B cell (primary cell): ENCODE measurements at regions not wholly inside any gene's neighbourhood (a gene's known extent, or its start where the extent isn't known, plus 50 kb on each side); places are given as distances from the start of the nearest gene placed in this dataset.
"Not testable (repeated sequence)": the region's sequence is repeated elsewhere in the genome, so short reads cannot be mapped to it uniquely, and the experiment has no call there.

Source experiments
- ATAC-seq: fragments of 200-7000 bp; cut with Tn5 transposase; one replicate; pipeline ENCODE4 v1.10.0; 2021; ENCODE audit warnings: low read depth, mild to moderate bottlenecking, moderate number of reproducible peaks, moderate library complexity
- CTCF ChIA-PET: fragments of 350-600 bp; sonication (Branson Sonifier 250); formaldehyde crosslinking; loops from one replicate; lab custom pipeline; 2021; ENCODE audit warnings: antibody characterized with exemption, inconsistent platforms; lab: Charles Lee
- POLR2A ChIA-PET: fragments of 350-600 bp; sonication (Branson Sonifier 250); formaldehyde crosslinking; loops from one replicate; lab custom pipeline; 2021; ENCODE audit warnings: antibody characterized with exemption; lab: Charles Lee
- DNase-seq: peaks from one replicate; pipeline ENCODE4 v3.0.0; 2013
- H2AFZ ChIP-seq: 2 replicates; pipeline ENCODE4 v1.6.1; 2012; ENCODE audit warnings: mild to moderate bottlenecking, low read depth, low read length; ENCODE audit not compliant: insufficient read depth, poor library complexity, severe bottlenecking
- H3K27ac ChIP-seq, 2 donors: 1 replicate in 1 of 2; 2 replicates in 1 of 2; pipeline ENCODE4 v1.5.1; 2012 to 2013; ENCODE audit warnings: low read length in 2 of 2, mild to moderate bottlenecking in 2 of 2, moderate library complexity in 1 of 2
- H3K27me3 ChIP-seq, 4 experiments: fragments of 200-600 bp in 1 of 4; sonication (generic) in 1 of 4; replicated peaks in 1 of 4; 1 replicate in 2 of 4; 2 replicates in 2 of 4; pipeline versions ENCODE4 v1.6.1 to v1.7.0; 2013 to 2016; ENCODE audit warnings: low read length in 3 of 4, mild to moderate bottlenecking in 2 of 4, mixed read lengths in 1 of 4, moderate library complexity in 1 of 4; ENCODE audit not compliant: insufficient read depth in 4 of 4, control insufficient read depth in 3 of 4; ENCODE audit errors: control extremely low read depth in 1 of 4
- H3K36me3 ChIP-seq, 2 experiments: replicated peaks in 1 of 2; 1 replicate in 1 of 2; 2 replicates in 1 of 2; pipeline versions ENCODE4 v1.6.1 to v1.7.1; 2013; ENCODE audit warnings: low read length in 1 of 2; ENCODE audit not compliant: insufficient read depth in 2 of 2, control insufficient read depth in 1 of 2; ENCODE audit errors: control extremely low read depth in 1 of 2, extremely low read depth in 1 of 2
- H3K4me1 ChIP-seq, 2 donors: fragments of 200-600 bp in 1 of 2; sonication (generic) in 1 of 2; 1 replicate in 1 of 2; 2 replicates in 1 of 2; pipeline versions ENCODE4 v1.5.1 to v1.6.1; 2013 to 2017; ENCODE audit warnings: low read length in 2 of 2; ENCODE audit not compliant: control insufficient read depth in 2 of 2, insufficient read depth in 2 of 2
- H3K4me2 ChIP-seq: replicated peaks from 2 replicates; pipeline ENCODE3; 2012; ENCODE audit warnings: mild to moderate bottlenecking, low read depth, low read length; ENCODE audit not compliant: poor library complexity, severe bottlenecking
- H3K4me3 ChIP-seq, 5 experiments: fragments of 200-600 bp in 1 of 5; sonication (generic) in 1 of 5; 1 replicate in 3 of 5; 2 replicates in 2 of 5; pipeline versions ENCODE4 v1.5.1 to v1.7.0; 2011 to 2016; ENCODE audit warnings: low read length in 4 of 5, mild to moderate bottlenecking in 4 of 5, low read depth in 2 of 5, control low read depth in 1 of 5, moderate library complexity in 1 of 5; ENCODE audit not compliant: insufficient read depth in 1 of 5; ENCODE audit errors: control extremely low read depth in 1 of 5, extremely low read depth in 1 of 5
- H3K79me2 ChIP-seq: fragments of 200-600 bp; sonication (generic); one replicate; pipeline ENCODE4 v1.6.0; 2016; ENCODE audit warnings: low read length; ENCODE audit not compliant: control insufficient read depth, insufficient read depth
- H3K9ac ChIP-seq: fragments of 200-600 bp; sonication (generic); 2 replicates; pipeline ENCODE4 v1.6.1; 2017; ENCODE audit warnings: mild to moderate bottlenecking, low read length, moderate library complexity
- H3K9me3 ChIP-seq, 3 donors: one replicate each; pipeline versions ENCODE4 v1.6.1 to v1.7.1; 2013; ENCODE audit warnings: low read length in 2 of 3; ENCODE audit not compliant: control insufficient read depth in 2 of 3, insufficient read depth in 1 of 3; ENCODE audit errors: control extremely low read depth in 1 of 3
- H4K20me1 ChIP-seq: 2 replicates; pipeline ENCODE4 v1.6.0; 2012; ENCODE audit warnings: mild to moderate bottlenecking, low read length; ENCODE audit not compliant: insufficient read depth, control insufficient read depth, poor library complexity, severe bottlenecking
- H3K27ac Mint-ChIP-seq: one replicate; pipeline ENCODE4 v1.8.0; 2021; ENCODE audit warnings: mixed read lengths
- H3K27me3 Mint-ChIP-seq: one replicate; pipeline ENCODE4 v1.8.0; 2021; ENCODE audit warnings: mixed read lengths
- H3K4me1 Mint-ChIP-seq: one replicate; pipeline ENCODE4 v1.8.0; 2021; ENCODE audit warnings: mixed read lengths
- H3K4me3 Mint-ChIP-seq: one replicate; pipeline ENCODE4 v1.8.0; 2021; ENCODE audit warnings: mixed read lengths
- H3K9me3 Mint-ChIP-seq: one replicate; pipeline ENCODE4 v1.8.0; 2022; ENCODE audit warnings: mixed read lengths; ENCODE audit not compliant: insufficient read depth
- CTCF ChIP-seq: fragments of 200-600 bp; IDR thresholded peaks from one replicate; pipeline ENCODE4 v1.8.0; 2022; ENCODE audit warnings: antibody characterized with exemption, mild to moderate bottlenecking
- EZH2 ChIP-seq: IDR thresholded peaks from 2 replicates; pipeline ENCODE4 v1.6.1; 2012; ENCODE audit warnings: borderline replicate concordance, low read depth, mild to moderate bottlenecking, moderate library complexity, low read length; ENCODE audit not compliant: insufficient read depth, poor library complexity, severe bottlenecking
- WGBS: methylation state at CpG from one replicate; pipeline ENCODE4 v1.1.5; 2013; ENCODE audit warnings: missing lambda C conversion rate; ENCODE audit not compliant: insufficient coverage; 5-methylcytosine and 5-hydroxymethylcytosine counted together
- intact Hi-C: fragments of 100-400 bp; cut with micrococcal nuclease; formaldehyde crosslinking; loops from one replicate; pipeline ENCODE4 v1.10.0; 2022

- H4K20me1 ChIP-seq = no peaks in the 10 kb centered on the region
- no peaks in the 10 kb centered on the region for H3K79me2 ChIP-seq
- no peak overlapping the region for H3K27ac Mint-ChIP-seq
- H3K27ac ChIP-seq = no peak overlapping the region
- TF ChIP-seq CTCF (no peak), EZH2 (no peak)
- no peaks in the 10 kb centered on the region for H3K27me3 ChIP-seq
- H3K9me3 ChIP-seq = no peaks in the 10 kb centered on the region
- H3K4me2 ChIP-seq = no peak overlapping the region
- DNase-seq (no peak), ATAC-seq (no peak)
- 80% methylated on average over 1 of the region's 3 CpGs for WGBS
- no peaks in the 10 kb centered on the region for H3K4me1 ChIP-seq
- H3K36me3 ChIP-seq = no peaks in the 10 kb centered on the region
- intact Hi-C loops = no loop called here
- peaks cover 3% of the 10 kb centered on the region for H3K27me3 Mint-ChIP-seq
- H3K9me3 Mint-ChIP-seq = no peaks in the 10 kb centered on the region
- H3K4me3 Mint-ChIP-seq = no peak overlapping the region
- CTCF ChIA-PET = no interaction called here
- no peak overlapping the region for H3K4me3 ChIP-seq
- H3K4me1 Mint-ChIP-seq = no peaks in the 10 kb centered on the region
- POLR2A ChIA-PET = no interaction called here
- H3K9ac ChIP-seq = no peak overlapping the region
- H2AFZ ChIP-seq = no peak overlapping the region
Measured at GRCh38 chr6:113019176-113019575, 672.0 kb downstream of the RFPL4B start.

- DNase-seq (no peak), ATAC-seq (no peak)
- peaks cover 2% of the 10 kb centered on the region for H3K27me3 Mint-ChIP-seq
- H3K4me1 Mint-ChIP-seq = no peaks in the 10 kb centered on the region
- POLR2A ChIA-PET = no interaction called here
- Histone ChIP-seq H3K27me3 (no peaks in the 10 kb centered on the region), H3K27ac (no peak overlapping the region), H3K4me3 (no peak overlapping the region), H4K20me1 (no peaks in the 10 kb centered on the region), H2AFZ (no peak overlapping the region), H3K4me2 (no peak overlapping the region), H3K9ac (no peak overlapping the region), H3K9me3 (no peaks in the 10 kb centered on the region), H3K36me3 (no peaks in the 10 kb centered on the region), H3K4me1 (no peaks in the 10 kb centered on the region), H3K79me2 (no peaks in the 10 kb centered on the region)
- CTCF ChIA-PET = no interaction called here
- H3K9me3 Mint-ChIP-seq = no peaks in the 10 kb centered on the region
- no peak overlapping the region for H3K27ac Mint-ChIP-seq
- no peak overlapping the region for H3K4me3 Mint-ChIP-seq
- WGBS = 100% methylated on average over 1 of the region's 1 CpG
- TF ChIP-seq EZH2 (no peak), CTCF (no peak)
- intact Hi-C loops = no loop called here
Measured at GRCh38 chr6:113027780-113028179, 680.6 kb downstream of the RFPL4B start.

- POLR2A ChIA-PET, H3K27me3 ChIP-seq, H3K9me3 ChIP-seq, H3K79me2 ChIP-seq, CTCF ChIA-PET, H3K4me1 Mint-ChIP-seq, H4K20me1 ChIP-seq, H3K4me2 ChIP-seq, H3K9me3 Mint-ChIP-seq, H3K4me3 ChIP-seq, H2AFZ ChIP-seq, ATAC-seq, H3K36me3 ChIP-seq, H3K27ac Mint-ChIP-seq, H3K27ac ChIP-seq, intact Hi-C loops, DNase-seq, H3K4me1 ChIP-seq, H3K4me3 Mint-ChIP-seq, H3K27me3 Mint-ChIP-seq, H3K9ac ChIP-seq: not testable (repeated sequence)
- WGBS = no CpG with 5 or more reads among the region's 2 CpGs
Measured at GRCh38 chr6:113029161-113029560, 682.0 kb downstream of the RFPL4B start.
